GM13977 (cell line): ENCODE measurements at regions not wholly inside any gene's neighbourhood (a gene's known extent, or its start where the extent isn't known, plus 50 kb on each side); places are given as distances from the start of the nearest gene placed in this dataset.
"Not testable (repeated sequence)": the region's sequence is repeated elsewhere in the genome, so short reads cannot be mapped to it uniquely, and the experiment has no call there.

Experiments
- DNase-seq: peaks from one replicate; pipeline ENCODE4 v3.0.0; 2012; ENCODE audit warnings: low spot score
- CTCF ChIP-seq: IDR thresholded peaks from 2 replicates; pipeline ENCODE4 v1.5.1; 2012; ENCODE audit warnings: mild to moderate bottlenecking, control low read depth; ENCODE audit not compliant: insufficient read depth; ENCODE audit errors: extremely low read depth, missing control alignments
- in situ Hi-C: fragments of 300-500 bp; cut with MboI; formaldehyde crosslinking; loops from one replicate; pipeline ENCODE4 v1.12.0; 2022; ENCODE audit warnings: low sequenced_read_pairs, low pct_unique_long_range_greater_than_20kb, mixed read lengths, inconsistent platforms; ENCODE audit not compliant: unreplicated experiment

GRCh38 chr10:36531621-36532020 lies 593.8 kb upstream of the ANKRD30A start:
- no peak for DNase-seq
- no peak for TF ChIP-seq CTCF
- in situ Hi-C loops = no loop called here

DNA sequence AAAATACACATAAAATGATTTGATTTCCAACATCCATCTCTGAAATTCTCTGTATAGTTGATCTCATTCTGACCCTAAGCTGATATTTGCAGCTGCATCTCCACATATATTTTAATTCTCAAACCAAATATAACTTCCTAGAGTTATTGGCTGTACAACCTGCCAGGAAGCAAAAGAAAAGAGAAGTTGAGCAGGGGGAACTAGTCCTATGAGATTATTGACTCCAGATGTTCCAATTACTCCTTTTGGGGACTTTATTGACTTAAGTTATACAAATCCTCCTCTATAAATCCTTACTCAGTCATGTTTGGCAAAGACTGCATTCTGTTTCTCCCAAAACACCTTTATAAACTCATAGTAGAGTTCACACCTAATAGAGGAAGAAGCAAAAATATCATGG lies 599.4 kb upstream of the ANKRD30A start:
- in situ Hi-C loops = no loop called here
- no peak for DNase-seq

GRCh38 chr10:36524126-36524525 lies 601.3 kb upstream of the ANKRD30A start:
- in situ Hi-C loops, DNase-seq: not testable (repeated sequence)

More for the DNA sequence above, 599.4 kb upstream of the ANKRD30A start:
- TF ChIP-seq CTCF = no peak

- DNase-seq = no peak
- no peak for TF ChIP-seq CTCF
- in situ Hi-C loops = no loop called here
Measured at GRCh38 chr10:36519909-36520308, 605.5 kb upstream of the ANKRD30A start.

DNA sequence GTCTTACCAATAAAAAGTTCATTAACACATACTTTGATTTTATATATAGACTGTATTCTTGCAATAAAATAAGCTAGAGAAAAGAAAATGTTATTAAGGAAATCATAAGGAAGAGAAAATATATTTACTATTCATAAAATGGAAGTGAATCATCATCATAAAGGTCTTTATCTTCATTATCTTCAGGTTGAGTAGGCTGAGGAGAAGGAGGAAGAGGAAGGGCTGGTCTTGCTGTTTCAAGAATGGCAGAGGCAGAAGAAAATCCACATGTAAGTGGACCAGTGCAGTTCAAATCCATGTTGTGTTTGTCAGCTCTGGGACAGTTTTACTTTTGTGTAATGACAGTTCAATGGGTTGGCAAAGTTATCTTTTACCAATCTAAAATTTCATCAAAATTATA lies 609.1 kb upstream of the ANKRD30A start:
- in situ Hi-C loops = no loop called here
- no peak for TF ChIP-seq CTCF
- DNase-seq = no peak

- in situ Hi-C loops = no loop called here
- no peak for DNase-seq
- TF ChIP-seq CTCF = no peak
Measured at GRCh38 chr10:36515319-36515718, 610.1 kb upstream of the ANKRD30A start.

DNA sequence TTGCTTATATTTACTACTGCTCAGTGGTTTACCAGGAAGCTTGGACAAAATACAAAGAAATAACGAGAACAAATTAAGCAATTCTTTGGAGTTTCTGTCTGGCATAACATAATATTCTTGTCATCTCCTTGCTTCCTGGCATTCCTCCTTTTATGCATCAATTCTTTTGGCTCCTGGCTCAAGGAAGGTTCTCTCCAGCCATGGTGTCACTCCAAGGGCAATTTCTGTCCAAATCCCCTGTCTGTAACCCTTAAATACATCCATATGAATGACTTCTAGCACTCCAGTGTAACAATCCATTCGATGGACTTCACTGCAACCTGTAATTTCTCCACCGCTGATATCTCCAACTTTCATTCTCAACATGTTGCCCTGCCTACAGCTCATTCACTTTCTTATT lies 617.7 kb upstream of the ANKRD30A start:
- in situ Hi-C loops = no loop called here
- no peak for DNase-seq
- no peak for TF ChIP-seq CTCF
